GM18858 (cell line): ENCODE measurements at regions not wholly inside any gene's neighbourhood (a gene's known extent, or its start where the extent isn't known, plus 50 kb on each side); places are given as distances from the start of the nearest gene placed in this dataset.

ENCODE experiments used
- ATAC-seq: cut with Tn5 transposase; IDR thresholded peaks from one replicate; pipeline ENCODE4 v1.9.1; 2021; ENCODE audit not compliant: unreplicated experiment

- no peak for ATAC-seq
These were observed 135.9 kb upstream of the SOX4 start for GRCh38 chr6:21457647-21458046.

- no peak for ATAC-seq
These were observed 133.9 kb upstream of the SOX4 start for GRCh38 chr6:21459641-21460040.

GRCh38 chr6:21461844-21462518 is 131.6 kb upstream of the SOX4 start:
- no peak for ATAC-seq

GRCh38 chr6:21462519-21462852 is 131.1 kb upstream of the SOX4 start:
- no peak for ATAC-seq

- ATAC-seq: no peak
These were observed 126.5 kb upstream of the SOX4 start for GRCh38 chr6:21467091-21467490.

GRCh38 chr6:21468461-21468860 is 125.1 kb upstream of the SOX4 start:
- no peak for ATAC-seq

GRCh38 chr6:21469213-21469612 is 124.3 kb upstream of the SOX4 start:
- ATAC-seq: no peak

- no peak for ATAC-seq
These were observed 117.4 kb upstream of the SOX4 start for GRCh38 chr6:21476112-21476511.

GRCh38 chr6:21478411-21478810 is 115.1 kb upstream of the SOX4 start:
- no peak for ATAC-seq

- no peak for ATAC-seq
These were observed 114.5 kb upstream of the SOX4 start for GRCh38 chr6:21478883-21479539.

GRCh38 chr6:21486115-21486514 is 107.4 kb upstream of the SOX4 start:
- ATAC-seq: no peak

GRCh38 chr6:21489826-21490225 is 103.7 kb upstream of the SOX4 start:
- ATAC-seq: no peak

- ATAC-seq: no peak
These were observed 101.6 kb upstream of the SOX4 start for GRCh38 chr6:21491955-21492354.

GRCh38 chr6:21494505-21494904 is 99.0 kb upstream of the SOX4 start:
- no peak for ATAC-seq

- no peak for ATAC-seq
These were observed 97.4 kb upstream of the SOX4 start for GRCh38 chr6:21496196-21496595.

GRCh38 chr6:21496706-21497105 is 96.8 kb upstream of the SOX4 start:
- ATAC-seq: no peak

- no peak for ATAC-seq
These were observed 93.1 kb upstream of the SOX4 start for GRCh38 chr6:21500314-21501020.

GRCh38 chr6:21501021-21501354 is 92.6 kb upstream of the SOX4 start:
- no peak for ATAC-seq

GRCh38 chr6:21501815-21502214 is 91.7 kb upstream of the SOX4 start:
- no peak for ATAC-seq

GRCh38 chr6:21502682-21503081 is 90.9 kb upstream of the SOX4 start:
- ATAC-seq: no peak

- no peak for ATAC-seq
These were observed 88.8 kb upstream of the SOX4 start for GRCh38 chr6:21504790-21505189.

GRCh38 chr6:21505574-21505990 is 88.0 kb upstream of the SOX4 start:
- no peak for ATAC-seq

- ATAC-seq: no peak
These were observed 87.4 kb upstream of the SOX4 start for GRCh38 chr6:21506126-21506525.
